SU-DHL-6 (cell line): ENCODE measurements at regions not wholly inside any gene's neighbourhood (a gene's known extent, or its start where the extent isn't known, plus 50 kb on each side); places are given as distances from the start of the nearest gene placed in this dataset.

ENCODE experiments used
- H2AFZ ChIP-seq: fragments of 200-600 bp; sonication (generic); 2 replicates; pipeline ENCODE4 v1.6.1; 2014; ENCODE audit warnings: low read depth, mild to moderate bottlenecking, moderate library complexity, mixed read lengths, antibody characterized with exemption, low read length; ENCODE audit not compliant: severe bottlenecking
- H3F3A ChIP-seq: fragments of 200-600 bp; shearing (Covaris generic); 2 replicates; pipeline ENCODE4 v1.6.0; 2016; ENCODE audit warnings: antibody characterized with exemption, mild to moderate bottlenecking; ENCODE audit not compliant: insufficient read depth
- H3K27ac ChIP-seq: fragments of 200-600 bp; sonication (generic); 2 replicates; pipeline ENCODE4 v1.5.1; 2016; ENCODE audit warnings: low read depth, mild to moderate bottlenecking, low read length, moderate library complexity, mixed read lengths
- H3K27me3 ChIP-seq: fragments of 200-600 bp; sonication (generic), shearing (Covaris generic); 2 replicates; pipeline ENCODE4 v1.6.0; 2014; ENCODE audit warnings: mild to moderate bottlenecking, low read length
- H3K36me3 ChIP-seq: fragments of 200-600 bp; sonication (generic); 2 replicates; pipeline ENCODE4 v1.6.1; 2014; ENCODE audit warnings: mild to moderate bottlenecking, low read length, mixed read lengths
- H3K4me2 ChIP-seq: fragments of 300-600, 200-600 bp; shearing (Covaris generic), sonication (generic); 2 replicates; pipeline ENCODE4 v1.6.0; 2014; ENCODE audit warnings: low read length, low read depth, mild to moderate bottlenecking; ENCODE audit not compliant: poor library complexity, severe bottlenecking
- H3K4me3 ChIP-seq: fragments of 200-600 bp; sonication (generic); 2 replicates; pipeline ENCODE4 v1.5.1; 2014; ENCODE audit warnings: antibody characterized with exemption, low read length, mild to moderate bottlenecking, mixed read lengths; ENCODE audit not compliant: insufficient read depth, poor library complexity, severe bottlenecking
- H3K79me2 ChIP-seq: fragments of 200-600 bp; sonication (generic); 2 replicates; pipeline ENCODE4 v1.6.1; 2014; ENCODE audit warnings: mild to moderate bottlenecking, low read length, moderate library complexity; ENCODE audit not compliant: insufficient read depth
- H3K9ac ChIP-seq: fragments of 200-600 bp; sonication (generic); 2 replicates; pipeline ENCODE4 v1.7.0; 2014; ENCODE audit warnings: mild to moderate bottlenecking, low read length
- H3K9me2 ChIP-seq: fragments of 200-600 bp; sonication (generic); replicated peaks from 2 replicates; pipeline ENCODE4 v1.6.1; 2014; ENCODE audit warnings: low read length; ENCODE audit not compliant: insufficient read depth
- H3K9me3 ChIP-seq: fragments of 200-600 bp; sonication (generic); 2 replicates; pipeline ENCODE4 v1.6.1; 2014; ENCODE audit warnings: low read length, mixed read lengths; ENCODE audit not compliant: insufficient read depth
- H4K20me1 ChIP-seq: fragments of 200-600 bp; sonication (generic); 2 replicates; pipeline ENCODE4 v1.6.1; 2014; ENCODE audit warnings: low read depth, mild to moderate bottlenecking, antibody characterized with exemption, low read length, moderate library complexity, mixed read lengths
- EZH2phosphoT487 ChIP-seq: fragments of 200-600 bp; sonication (generic), shearing (Covaris generic); conservative IDR thresholded peaks from 2 replicates; pipeline ENCODE4 v1.6.1; 2018; ENCODE audit warnings: mild to moderate bottlenecking, antibody characterized with exemption, low read length, moderate library complexity, mixed read lengths
- TF ChIP-seq, protein P1 (sequence below): fragments of 200-600 bp; sonication (generic); IDR thresholded peaks from one replicate; pipeline ENCODE4 v1.5.1; 2017; ENCODE audit warnings: antibody characterized with exemption, mild to moderate bottlenecking, low read length, moderate library complexity; ENCODE audit not compliant: insufficient read depth, poor library complexity, severe bottlenecking

DNA sequence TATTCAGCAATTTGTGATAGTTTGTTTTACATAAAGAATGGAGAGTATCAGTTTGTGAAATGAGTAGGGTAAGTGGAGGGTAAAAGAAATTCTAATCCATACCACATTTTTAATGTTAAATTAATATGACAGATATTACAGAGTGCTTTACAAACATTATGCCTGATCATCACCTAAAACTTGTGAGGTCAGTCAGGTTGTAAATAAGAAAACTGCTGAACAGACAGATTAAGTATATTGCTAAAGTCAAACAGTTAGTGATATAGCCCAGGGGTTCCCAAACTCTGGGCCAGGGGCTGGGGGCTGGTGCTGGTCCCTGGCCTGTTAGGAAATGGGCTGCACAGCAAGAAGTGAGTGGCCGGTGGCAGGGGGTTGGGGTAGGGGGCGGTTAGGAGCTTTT is 273.6 kb downstream of the TRAM1L1 start:
- TF ChIP-seq, protein P1, sequence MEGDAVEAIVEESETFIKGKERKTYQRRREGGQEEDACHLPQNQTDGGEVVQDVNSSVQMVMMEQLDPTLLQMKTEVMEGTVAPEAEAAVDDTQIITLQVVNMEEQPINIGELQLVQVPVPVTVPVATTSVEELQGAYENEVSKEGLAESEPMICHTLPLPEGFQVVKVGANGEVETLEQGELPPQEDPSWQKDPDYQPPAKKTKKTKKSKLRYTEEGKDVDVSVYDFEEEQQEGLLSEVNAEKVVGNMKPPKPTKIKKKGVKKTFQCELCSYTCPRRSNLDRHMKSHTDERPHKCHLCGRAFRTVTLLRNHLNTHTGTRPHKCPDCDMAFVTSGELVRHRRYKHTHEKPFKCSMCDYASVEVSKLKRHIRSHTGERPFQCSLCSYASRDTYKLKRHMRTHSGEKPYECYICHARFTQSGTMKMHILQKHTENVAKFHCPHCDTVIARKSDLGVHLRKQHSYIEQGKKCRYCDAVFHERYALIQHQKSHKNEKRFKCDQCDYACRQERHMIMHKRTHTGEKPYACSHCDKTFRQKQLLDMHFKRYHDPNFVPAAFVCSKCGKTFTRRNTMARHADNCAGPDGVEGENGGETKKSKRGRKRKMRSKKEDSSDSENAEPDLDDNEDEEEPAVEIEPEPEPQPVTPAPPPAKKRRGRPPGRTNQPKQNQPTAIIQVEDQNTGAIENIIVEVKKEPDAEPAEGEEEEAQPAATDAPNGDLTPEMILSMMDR, result no peak
- TF ChIP-seq EZH2phosphoT487, result no peak
- H3K27me3 ChIP-seq, result no peaks in the 10 kb centered on the region
- no peaks in the 10 kb centered on the region for H4K20me1 ChIP-seq
- no peaks in the 10 kb centered on the region for H3K36me3 ChIP-seq
- no peak overlapping the region for H3K4me2 ChIP-seq
- no peaks in the 10 kb centered on the region for H3K79me2 ChIP-seq
- no peak overlapping the region for H3K27ac ChIP-seq
- H3K9ac ChIP-seq, result no peak overlapping the region
- no peak overlapping the region for H3K4me3 ChIP-seq
- H3K9me3 ChIP-seq, result no peaks in the 10 kb centered on the region
- H2AFZ ChIP-seq, result no peak overlapping the region
- no peaks in the 10 kb centered on the region for H3K9me2 ChIP-seq
- H3F3A ChIP-seq, result no peaks in the 10 kb centered on the region

DNA sequence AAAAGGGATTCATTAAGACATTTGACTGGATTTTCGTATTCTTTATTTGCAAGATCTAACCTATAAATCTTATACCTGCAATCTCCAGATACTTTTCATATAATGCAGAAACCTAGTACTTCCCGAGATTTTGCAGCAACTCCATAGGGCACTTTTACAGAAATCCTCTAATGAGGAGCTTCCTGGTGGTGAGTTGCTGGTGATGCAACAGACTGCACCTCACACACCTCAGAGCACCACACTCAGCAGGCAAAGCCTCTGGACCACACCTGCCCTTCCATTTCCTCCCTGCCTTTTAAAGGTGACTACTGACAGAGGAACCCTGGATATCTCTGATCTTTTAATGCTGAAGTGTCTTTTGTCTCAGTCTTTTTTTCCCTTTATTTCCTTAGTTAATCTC is 289.4 kb downstream of the TRAM1L1 start:
- Histone ChIP-seq H3K79me2 (no peaks in the 10 kb centered on the region), H3K9ac (no peak overlapping the region), H3F3A (no peaks in the 10 kb centered on the region), H3K27me3 (no peaks in the 10 kb centered on the region), H4K20me1 (no peaks in the 10 kb centered on the region), H3K9me3 (no peaks in the 10 kb centered on the region), H3K9me2 (no peaks in the 10 kb centered on the region), H3K27ac (no peak overlapping the region), H3K4me3 (no peak overlapping the region), H2AFZ (no peak overlapping the region), H3K36me3 (no peaks in the 10 kb centered on the region), H3K4me2 (no peak overlapping the region)
- TF ChIP-seq, protein P1, result no peak
- TF ChIP-seq EZH2phosphoT487, result no peak

DNA sequence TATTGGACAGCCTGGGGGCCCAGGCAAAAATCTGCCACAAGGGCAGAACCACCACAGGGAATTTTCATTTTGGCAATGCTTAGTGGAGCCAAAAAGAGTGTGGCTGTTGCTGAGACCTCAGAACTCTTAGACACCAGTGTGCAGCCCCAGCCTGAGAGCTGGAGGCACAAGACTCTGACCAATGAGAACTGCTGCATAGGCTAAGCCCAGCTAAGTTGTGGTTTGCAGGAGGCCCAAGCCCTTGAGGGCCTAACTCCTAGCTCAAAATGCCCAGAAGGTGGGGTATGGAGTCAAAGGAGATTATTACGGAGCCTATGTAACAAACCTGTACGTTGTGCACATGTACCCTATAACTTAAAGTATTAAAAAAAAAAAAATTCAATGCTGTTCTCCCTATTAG is 296.7 kb downstream of the TRAM1L1 start:
- H3F3A ChIP-seq, result no peaks in the 10 kb centered on the region
- no peaks in the 10 kb centered on the region for H3K36me3 ChIP-seq
- H4K20me1 ChIP-seq, result no peaks in the 10 kb centered on the region
- H3K9me3 ChIP-seq, result no peaks in the 10 kb centered on the region
- H3K9me2 ChIP-seq, result no peaks in the 10 kb centered on the region
- H3K4me2 ChIP-seq, result no peak overlapping the region
- H3K27ac ChIP-seq, result no peak overlapping the region
- no peaks in the 10 kb centered on the region for H3K79me2 ChIP-seq
- TF ChIP-seq, protein P1, result no peak
- TF ChIP-seq EZH2phosphoT487, result no peak
- H3K9ac ChIP-seq, result no peak overlapping the region
- no peak overlapping the region for H2AFZ ChIP-seq
- no peak overlapping the region for H3K4me3 ChIP-seq
- no peaks in the 10 kb centered on the region for H3K27me3 ChIP-seq

DNA sequence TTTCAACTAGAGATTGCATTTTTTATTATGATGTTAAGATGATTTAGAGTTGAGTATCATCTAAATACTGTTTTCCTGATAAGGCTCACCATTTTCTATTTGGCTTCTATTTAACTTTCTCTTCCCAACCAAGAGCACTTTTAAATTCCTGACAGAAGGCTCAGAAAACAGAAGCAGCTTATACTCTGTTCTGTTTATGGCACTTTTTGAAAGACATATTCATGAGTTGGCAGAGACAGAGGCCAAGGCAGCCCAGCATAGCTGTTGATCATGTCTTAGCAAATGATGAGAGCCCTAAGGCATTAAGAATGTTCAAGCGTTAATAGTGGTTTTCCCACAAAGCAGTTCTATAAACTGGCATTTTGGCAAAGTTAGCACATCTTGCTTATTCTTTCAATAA is 330.3 kb downstream of the TRAM1L1 start:
- Histone ChIP-seq H3K4me2 (no peak overlapping the region), H3K9me2 (no peaks in the 10 kb centered on the region), H3K27ac (no peak overlapping the region), H3K27me3 (no peaks in the 10 kb centered on the region), H3K4me3 (no peak overlapping the region), H3K36me3 (no peaks in the 10 kb centered on the region), H3K9me3 (no peaks in the 10 kb centered on the region), H3K9ac (no peak overlapping the region), H4K20me1 (no peaks in the 10 kb centered on the region), H2AFZ (no peak overlapping the region), H3K79me2 (no peaks in the 10 kb centered on the region), H3F3A (no peaks in the 10 kb centered on the region)
- TF ChIP-seq, protein P1, result no peak
- TF ChIP-seq EZH2phosphoT487, result no peak
